GM21423 (cell line): ENCODE measurements at regions not wholly inside any gene's neighbourhood (a gene's known extent, or its start where the extent isn't known, plus 50 kb on each side); places are given as distances from the start of the nearest gene placed in this dataset.

Experiments
- ATAC-seq: cut with Tn5 transposase; IDR thresholded peaks from one replicate; pipeline ENCODE4 v1.9.1; 2021; ENCODE audit warnings: mild to moderate bottlenecking, moderate library complexity; ENCODE audit not compliant: unreplicated experiment

DNA sequence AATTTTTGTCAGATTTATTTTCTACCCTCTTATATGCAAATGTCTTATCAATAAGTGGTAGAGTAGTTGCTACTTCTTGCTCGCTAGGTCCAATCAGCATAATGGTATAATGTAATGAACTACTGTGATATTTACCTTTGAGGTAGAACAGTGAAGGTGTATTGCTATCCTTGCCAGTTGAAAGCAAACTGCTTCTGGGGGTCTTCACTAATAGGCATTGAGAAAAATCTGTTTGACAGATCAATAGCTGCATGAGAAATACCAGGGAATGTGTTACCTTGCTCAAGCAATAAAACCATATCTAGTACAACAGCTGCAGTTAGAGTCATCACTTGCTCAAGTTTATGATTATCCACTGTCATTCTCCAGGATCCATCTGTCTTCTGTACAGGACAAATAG lies 50.1 kb upstream of the EFEMP1 start:
- ATAC-seq, result no peak

DNA sequence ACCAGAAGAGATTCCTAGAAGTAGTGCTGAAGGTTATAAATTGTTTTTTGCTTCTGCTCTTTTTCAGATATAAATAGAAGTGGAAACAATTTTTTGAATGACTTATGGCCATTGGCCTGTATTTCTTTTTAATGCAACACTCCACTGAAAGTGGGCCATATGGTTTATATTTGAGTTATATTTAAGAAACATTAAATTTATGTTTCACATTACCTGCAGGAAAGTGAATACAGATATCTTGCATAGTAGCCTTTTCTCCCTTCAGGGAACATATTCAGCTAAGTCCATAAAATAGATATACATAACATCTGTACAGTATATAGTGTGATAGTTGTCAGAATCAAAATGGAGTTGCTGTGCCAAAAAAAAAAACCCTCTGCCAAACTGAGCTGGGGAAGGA lies 53.1 kb upstream of the EFEMP1 start:
- ATAC-seq, result no peak

DNA sequence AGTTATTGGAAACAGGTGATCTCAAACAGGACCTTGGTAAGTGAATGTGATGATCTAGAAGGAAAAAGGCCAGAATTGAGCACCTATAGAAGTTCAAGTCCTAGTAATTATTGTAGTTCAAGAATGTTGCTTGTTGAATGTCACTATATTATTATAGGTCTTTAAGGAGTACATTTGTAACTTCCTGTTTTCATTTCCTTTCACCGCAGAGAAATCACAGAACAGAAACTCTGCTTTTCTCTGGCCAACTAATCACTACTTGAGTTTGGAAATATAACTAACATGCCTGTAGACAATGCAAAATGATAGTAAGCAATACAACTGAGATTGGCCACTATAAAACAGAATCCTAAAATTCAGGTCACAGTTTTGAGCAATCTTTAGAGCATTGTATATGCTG lies 61.8 kb upstream of the EFEMP1 start:
- peak; percentile 95 for ATAC-seq

DNA sequence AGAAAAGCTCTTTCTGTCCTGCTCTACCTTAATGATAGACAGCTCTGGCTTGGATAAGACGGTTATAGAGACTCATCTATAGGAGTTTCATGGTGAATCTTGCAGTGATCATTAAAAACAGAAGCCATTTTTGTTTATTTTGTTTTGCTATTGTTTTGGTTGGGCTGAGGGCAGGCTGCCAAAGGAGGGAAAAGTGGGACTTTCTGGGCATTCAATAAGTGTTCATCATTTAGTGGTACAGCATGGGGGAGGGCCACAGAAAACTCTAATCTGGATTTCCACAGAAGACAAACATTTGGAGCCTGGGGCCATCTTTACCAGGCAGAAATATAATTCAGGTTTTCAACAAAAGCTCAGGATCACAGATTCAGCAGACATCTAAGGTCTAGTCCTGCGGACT lies 62.4 kb upstream of the EFEMP1 start:
- ATAC-seq, result no peak

DNA sequence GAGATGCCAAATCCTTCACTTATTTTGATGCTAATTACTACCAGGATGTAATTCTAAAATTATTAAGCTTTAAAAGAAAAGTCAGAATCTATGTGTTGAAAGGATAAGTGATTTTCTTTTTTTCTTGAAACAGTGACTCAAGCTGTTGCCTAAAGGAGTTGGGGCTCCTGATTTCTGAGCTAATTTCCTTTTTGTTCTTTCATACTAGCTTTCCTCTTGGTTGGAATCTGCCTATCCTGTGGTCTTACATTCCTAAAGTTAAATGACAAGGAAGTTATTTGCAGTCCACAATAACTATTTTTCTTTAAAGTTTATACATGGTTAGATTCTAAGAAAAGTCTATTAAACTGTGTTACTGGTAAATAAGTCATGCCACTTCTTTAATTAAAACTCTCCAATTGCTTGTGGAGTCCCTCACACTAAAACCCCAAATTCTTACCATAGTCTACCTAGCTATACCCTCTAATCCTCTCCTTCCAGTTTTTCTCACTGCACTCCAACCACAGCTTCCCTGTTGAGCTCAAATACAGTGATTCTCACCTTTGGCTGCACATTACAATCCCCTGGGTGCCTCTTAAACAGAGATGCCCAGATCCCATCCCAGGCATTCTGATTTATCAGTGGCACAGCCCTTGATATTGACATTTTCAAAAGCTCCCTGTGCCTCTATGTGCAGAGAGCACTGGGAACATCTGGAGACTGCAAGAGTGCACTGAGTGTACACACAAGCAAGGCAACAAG lies 63.3 kb upstream of the EFEMP1 start:
- ATAC-seq, result no peak

DNA sequence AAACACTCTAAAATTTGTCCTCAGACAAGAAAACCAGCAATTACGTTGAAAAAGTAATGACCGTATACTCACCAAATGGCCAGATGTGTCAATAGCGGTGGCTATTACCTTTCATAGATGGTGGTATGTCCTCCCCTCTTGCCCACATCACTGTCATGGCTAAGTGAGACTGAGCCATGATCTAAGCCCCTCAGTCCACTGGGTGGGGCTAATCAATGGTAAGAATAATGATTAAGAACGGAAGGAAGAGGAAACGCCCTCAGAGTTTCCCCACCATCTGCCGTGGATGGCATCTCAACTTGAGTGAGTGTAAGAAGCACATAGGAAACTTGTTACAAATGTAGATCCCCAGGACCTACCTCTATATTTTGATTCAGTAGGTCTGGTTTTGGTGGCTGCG lies 65.8 kb upstream of the EFEMP1 start:
- no peak for ATAC-seq

DNA sequence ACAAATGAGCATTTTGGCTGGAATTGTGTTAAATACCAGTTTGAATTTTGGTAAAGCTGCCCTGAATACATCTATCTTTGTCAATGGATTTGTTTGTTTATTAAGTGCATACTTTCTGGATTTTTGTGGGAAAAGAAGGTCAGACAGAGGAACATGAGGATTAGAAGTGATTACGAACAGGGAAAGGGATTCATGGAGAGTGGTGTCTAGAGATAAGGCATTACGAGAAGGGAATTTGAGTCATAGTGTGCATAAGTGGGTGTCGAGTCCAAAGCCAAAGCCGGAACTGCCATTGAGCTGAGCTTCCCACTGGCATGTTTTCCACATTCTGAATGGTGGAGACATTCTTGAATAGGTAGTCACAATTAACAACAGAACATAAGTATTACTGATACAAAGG lies 68.9 kb upstream of the EFEMP1 start:
- ATAC-seq, result no peak

DNA sequence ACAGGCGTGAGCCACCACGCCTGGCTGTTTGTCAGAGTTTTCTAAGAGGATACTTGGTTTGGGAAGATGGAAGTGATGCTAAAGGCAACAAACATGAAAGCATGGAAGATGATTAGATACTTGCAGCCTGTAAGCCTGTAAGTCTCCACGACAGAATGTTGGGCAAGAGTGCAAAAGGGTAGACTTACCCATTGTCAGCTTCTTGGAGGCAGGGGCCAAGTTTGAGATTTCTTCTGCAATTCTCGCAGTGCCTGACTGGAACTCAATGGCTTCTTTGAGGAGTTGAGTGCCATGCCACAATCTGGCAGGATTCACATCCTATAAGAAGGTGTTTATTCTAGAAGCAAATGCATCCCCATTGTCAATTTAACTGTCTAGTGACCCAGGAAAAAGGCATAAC lies 70.1 kb upstream of the EFEMP1 start:
- ATAC-seq, result no peak

DNA sequence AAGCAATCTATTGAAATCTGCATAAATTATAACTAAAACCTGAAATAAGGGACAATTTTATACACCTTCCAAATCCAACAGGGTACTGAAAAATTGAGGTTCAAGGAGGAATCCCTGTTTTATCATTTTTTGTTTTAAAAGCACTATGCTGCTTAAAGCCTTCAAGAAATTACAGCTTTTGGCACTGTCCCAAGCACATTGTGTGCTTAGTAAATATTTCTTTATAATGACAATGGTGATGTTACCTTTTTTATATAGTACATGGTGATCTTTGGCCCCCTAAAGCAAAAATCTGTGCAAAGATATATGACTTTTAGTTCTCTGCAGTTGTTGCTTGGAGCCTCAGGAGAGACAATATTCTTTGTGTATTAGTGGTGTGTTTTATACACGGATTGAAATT lies 71.6 kb upstream of the EFEMP1 start:
- ATAC-seq, result no peak

DNA sequence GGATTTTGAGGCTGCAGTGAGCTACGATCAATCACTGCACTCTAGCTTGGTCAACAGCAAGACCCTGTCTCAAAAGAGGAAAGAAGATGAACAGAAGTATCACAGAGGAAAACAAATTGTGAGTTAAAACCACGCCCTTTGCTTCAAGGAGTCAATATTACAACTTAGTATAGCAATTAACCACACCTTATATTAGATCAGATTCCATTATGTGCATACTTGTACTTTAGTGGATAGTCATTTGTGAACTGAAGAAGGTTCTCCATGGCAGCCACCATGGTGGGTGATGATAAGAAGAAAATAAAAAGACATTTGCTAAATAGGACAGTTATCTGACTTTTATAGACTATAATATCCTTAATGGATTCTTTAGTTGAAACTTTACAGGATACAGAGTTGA lies 72.3 kb upstream of the EFEMP1 start:
- ATAC-seq, result no peak

DNA sequence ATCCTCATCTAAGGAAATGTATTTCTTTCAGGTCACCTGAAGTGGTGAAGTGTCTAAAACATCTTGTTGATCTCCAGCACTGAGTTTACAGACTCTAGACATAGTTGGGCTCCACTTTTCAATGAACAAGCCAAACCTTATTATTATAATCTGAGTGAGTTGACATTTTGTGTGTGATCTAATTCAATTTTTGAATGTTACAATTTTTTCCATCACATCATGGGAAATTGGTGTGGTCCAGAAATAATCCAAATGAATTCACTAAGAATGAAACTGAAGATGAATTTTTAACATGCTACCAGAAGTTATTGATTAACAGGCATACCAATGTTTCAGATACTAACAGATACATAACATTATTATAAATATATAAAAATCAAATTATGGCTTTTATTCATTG lies 75.6 kb upstream of the EFEMP1 start:
- ATAC-seq, result no peak

DNA sequence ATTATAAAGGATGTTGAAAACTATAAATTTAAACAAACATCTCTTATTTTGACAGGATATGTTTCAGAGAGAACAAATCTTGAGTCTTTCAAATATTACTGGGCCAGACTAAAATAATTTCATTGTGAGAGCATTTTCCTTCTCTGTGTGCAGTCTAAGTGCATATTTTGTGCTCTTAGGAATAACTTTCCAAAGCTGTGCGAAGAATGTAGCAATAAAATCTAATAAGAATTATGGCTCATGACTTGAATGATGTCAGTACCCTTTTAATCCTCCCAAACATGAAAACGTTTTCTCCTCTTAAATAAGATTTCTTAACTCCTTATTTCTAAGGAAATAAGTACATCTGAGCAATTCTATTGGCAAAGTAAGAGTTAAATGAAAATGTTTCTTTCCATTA lies 76.2 kb upstream of the EFEMP1 start:
- ATAC-seq, result no peak

DNA sequence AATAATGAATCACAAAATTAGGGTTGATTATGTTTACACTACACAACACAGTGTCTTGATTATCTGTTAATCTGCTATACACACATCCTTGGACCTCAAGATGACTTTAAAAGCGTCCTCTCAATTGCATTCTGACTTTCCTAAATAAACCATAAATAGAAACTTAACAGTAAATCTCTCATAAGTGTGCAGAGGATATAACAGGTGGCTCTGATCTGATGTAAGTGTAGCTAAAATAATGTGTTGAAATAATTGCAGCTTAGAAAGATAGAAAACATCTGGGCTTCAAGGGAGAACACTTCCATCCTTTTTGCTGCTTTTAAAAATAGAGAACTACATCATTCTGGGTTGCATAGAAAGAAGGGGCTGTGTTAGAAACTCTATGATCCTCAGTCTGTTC lies 78.4 kb upstream of the EFEMP1 start:
- no peak for ATAC-seq

DNA sequence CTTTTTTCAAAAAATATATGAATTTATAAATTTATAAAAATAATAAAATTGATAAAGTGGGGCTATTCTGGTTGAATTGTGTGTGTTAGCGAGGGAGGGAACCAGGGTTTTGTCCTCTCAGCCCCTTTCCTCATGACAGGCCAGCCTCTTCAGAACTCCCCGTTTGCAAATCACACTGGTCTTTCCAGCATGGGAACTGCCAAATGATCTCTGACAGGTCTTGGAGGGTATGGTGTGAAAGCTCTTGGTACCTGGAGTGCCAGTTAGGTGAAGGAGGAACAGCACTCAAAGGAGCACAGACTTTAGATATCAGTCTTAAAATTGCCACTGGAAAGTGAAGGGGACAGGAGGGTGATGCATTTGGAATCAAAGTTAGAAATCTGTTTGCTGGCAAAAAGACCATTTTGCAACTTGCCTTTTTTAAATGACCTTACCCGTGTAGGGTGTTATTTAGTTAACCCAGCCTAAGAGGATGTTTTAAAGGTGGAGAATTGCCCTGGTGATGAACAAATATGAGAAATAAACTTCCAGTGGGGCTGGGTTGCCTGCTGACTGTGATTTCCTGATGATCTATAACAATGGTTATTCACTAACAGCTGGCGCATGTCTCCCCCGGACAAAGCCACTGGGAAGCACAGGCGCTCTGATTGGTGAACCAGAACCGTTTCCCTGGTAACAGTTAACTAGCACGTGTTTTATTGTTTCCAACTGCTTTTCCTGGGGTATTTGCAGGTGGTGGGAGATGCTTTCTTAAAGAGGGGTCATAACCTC lies 85.3 kb upstream of the EFEMP1 start:
- ATAC-seq, result no peak

DNA sequence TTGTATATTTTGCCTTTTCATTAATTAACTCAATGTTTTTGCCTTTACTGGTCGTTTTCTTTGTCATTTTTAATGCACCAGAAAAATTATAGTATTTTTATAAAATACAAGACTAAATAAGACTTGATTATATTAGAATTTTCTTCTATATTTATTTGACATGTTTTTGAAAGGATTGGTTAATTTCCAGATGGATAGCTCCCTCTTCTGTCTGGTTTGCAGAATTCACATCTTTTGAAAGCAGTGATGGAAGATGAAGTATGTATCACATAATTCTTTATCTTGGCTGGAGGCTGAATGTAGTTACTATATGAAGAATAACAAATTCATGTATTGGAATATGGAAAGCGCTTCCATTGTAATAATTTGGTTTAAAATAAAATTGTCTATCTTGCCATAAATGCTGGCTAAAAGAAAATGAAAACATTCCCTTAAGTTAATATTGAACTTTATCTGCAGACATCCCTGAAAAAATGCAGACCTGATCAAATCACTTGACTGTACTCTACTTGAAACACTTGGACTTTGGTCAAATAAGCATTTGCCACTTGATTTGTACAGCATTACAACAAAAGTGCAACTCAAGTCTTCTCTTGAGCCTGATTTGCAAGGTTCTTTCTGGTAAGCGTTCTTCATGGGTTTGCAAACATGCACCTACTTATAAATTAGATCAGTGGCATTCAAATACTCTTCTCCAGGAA lies 86.3 kb upstream of the EFEMP1 start:
- ATAC-seq, result no peak

DNA sequence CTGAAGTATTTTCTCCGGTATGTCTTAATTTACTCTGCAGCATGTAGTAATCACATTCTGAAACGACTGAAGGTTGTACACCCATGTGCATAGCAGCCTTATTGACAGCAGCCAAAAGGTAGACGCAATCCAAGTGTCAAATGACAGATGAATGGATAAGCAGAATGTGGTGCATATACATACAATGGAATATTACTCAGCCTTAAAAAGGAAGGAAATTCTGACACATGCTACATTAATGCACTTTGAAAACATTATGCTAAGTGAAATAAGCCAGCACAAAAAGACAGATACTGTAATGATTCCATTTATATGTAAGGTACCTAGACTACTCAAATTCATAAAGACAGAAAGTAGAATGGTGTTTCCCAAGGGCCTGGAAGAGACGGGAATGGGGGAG lies 88.0 kb upstream of the EFEMP1 start:
- no peak for ATAC-seq

DNA sequence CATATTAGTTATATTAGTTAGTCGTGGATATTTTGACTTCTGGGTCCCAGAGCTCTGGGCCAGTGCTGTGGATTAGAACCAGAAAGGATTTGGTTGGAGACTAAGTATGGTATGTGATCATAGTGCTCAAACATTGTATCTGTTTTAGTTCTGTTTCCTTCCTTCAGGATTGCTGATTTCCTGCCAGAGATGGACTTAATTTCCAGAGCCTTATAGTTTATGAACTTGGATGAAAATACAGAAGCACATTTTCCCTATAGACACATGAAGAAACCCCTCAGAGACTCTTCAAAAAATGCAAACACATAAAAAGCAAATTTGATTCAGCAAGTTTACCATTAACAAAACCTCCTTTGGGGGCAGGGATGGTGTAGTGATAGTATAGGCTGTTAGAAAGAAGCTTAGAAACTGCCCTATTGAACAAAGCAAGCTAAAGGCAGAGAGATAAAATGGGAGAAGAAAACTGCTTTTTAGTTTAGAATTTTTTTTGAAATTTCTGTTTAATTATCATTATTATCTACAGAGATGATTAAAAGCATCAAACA lies 88.7 kb upstream of the EFEMP1 start:
- ATAC-seq, result no peak

DNA sequence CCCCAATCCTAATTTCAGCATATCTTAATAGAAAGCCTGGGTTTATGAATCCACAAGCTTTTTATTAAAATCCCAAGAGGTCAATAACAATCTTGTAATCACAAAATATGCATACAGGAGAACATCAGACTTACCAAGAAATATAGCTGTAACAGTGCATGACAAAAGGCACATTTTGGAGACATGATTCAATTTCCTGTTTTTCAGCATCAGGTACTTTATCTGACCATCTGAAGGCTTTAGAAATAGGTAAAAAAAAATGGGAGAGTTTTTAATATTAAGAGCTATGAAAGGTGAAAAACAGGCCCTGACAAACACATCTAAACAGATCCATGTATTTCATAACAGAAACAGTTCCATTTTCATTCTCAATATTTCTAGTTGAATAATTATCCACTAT lies 89.9 kb upstream of the EFEMP1 start:
- no peak for ATAC-seq

DNA sequence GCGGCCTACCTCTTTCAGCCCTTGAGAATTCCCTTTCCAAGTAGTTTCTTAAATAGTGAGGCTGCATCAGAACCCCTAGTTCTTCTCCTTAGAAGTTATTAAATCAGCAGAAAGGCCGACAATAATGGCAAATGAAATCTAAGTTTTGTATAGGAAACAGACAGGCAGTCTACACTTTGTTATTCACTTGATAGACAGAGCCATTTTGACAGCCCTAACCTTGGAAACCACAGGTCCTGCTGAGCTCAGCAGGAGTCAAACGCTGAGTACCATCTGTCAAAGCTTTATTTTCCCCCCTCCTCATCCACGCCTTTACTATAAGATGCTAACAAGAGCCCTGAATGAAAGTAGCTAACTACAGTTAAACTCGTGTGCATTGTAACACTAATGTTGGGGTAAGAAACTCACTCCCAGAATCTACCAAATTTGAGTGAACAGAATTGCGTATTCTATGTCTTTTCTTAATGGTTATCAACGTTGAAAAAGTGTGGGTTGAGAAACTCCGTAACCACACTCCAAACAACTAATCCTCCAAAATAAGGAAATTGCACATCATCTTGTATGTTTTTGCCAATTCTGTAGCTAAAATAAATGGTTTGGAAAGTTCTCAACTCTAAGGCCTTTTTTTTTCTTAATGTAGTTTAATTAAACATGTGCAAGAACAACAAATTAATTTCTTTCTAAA lies 90.6 kb upstream of the EFEMP1 start:
- no peak for ATAC-seq

DNA sequence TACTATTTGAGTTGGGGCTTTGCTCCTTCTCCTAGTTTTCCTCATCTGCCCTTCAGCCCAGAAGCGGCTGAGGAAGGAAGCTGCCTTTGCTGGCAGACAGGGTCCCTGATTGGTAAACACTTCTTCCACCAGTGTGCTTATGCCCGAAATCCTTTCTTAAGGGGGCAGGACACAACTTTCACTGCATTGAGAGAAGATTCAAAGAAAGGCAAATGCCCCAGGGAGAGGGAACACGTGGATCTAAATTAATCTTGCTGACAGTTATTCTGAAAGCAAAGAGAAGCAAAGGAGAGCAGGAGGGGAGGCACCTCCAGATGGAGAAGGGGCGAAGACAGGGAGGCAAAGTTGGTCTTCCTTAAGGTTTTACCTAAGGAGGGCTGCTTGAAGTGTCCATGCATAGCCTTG lies 92.1 kb upstream of the EFEMP1 start:
- ATAC-seq, result no peak

DNA sequence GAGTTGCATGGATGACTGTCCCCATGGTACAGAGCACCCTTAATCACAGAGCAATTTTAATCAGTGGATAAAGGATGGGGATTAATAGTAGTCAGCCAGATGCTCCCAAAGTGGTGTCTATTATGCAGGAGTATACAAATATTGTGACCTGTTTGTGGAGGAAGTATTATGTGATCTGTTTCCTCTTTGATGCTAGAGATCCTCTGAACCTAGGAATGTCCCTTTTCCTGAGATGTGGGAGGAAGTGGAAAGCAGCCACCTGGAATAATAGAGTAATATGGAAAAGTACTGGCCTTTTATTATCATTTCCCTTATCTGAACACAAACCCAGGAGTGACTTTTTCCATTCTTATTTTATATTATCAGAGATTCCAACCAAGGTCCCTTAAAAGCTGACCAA lies 94.2 kb upstream of the EFEMP1 start:
- ATAC-seq, result no peak
